AG09319 (cell line): ENCODE measurements at regions not wholly inside any gene's neighbourhood (a gene's known extent, or its start where the extent isn't known, plus 50 kb on each side); places are given as distances from the start of the nearest gene placed in this dataset.

Experiments
- DNase-seq: peaks from one replicate; pipeline ENCODE4 v3.0.0-alpha.2; 2010; ENCODE audit warnings: low read depth; ENCODE audit errors: extremely low read depth
- CTCF ChIP-seq: IDR thresholded peaks from 2 replicates; pipeline ENCODE4 v1.5.1; 2011; ENCODE audit warnings: low read depth, mild to moderate bottlenecking, inconsistent platforms, low read length, moderate library complexity

DNA sequence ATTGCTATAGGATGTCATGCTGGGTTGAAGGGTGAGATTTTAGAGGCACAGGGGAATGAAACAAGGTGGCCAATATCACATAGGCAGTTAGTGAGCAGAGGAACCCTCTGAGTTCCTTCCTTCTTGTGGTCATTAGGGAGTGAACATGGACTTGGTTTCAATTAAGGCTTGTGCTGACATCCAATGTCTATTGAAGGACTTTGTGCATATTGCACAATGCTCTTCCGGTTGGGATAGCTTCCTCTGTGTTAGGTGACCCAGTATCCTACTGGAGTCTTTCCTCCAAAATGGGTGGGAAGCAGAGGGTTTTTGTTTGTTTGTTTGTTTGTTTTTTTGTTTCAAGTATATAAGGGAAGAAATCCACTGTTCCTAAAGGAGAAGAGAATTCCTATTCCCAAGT, 98.5 kb downstream of the HDGFL1 start:
- no peak for TF ChIP-seq CTCF
- no peak for DNase-seq

GRCh38 chr6:22668307-22668706, 98.9 kb downstream of the HDGFL1 start:
- no peak for TF ChIP-seq CTCF
- no peak for DNase-seq

GRCh38 chr6:22668717-22669116, 99.4 kb downstream of the HDGFL1 start:
- no peak for TF ChIP-seq CTCF
- DNase-seq, result no peak

DNA sequence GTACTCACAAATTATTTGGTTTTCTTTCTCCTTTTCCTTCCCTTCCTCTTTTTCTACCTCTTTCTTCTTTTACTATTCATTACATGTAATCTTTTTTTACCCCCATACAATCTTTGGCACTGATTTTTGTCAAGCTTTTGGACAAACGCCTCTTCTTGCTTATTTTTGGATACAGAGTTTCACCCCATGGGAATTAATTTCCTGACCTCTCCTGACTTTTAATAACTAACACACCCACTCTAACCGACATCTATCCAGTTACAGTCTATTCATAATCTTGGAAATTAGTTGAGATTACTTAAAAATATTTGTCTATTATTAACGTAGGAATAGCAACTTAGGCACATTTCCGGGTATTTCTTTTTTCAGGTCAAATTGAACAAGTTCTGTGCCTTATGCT, 101.2 kb downstream of the HDGFL1 start:
- DNase-seq, result no peak
- TF ChIP-seq CTCF, result no peak

- no peak for TF ChIP-seq CTCF
- no peak for DNase-seq
Observed at GRCh38 chr6:22673474-22673873, 104.1 kb downstream of the HDGFL1 start.

GRCh38 chr6:22680950-22681349, 111.6 kb downstream of the HDGFL1 start:
- DNase-seq, result no peak
- TF ChIP-seq CTCF, result no peak

DNA sequence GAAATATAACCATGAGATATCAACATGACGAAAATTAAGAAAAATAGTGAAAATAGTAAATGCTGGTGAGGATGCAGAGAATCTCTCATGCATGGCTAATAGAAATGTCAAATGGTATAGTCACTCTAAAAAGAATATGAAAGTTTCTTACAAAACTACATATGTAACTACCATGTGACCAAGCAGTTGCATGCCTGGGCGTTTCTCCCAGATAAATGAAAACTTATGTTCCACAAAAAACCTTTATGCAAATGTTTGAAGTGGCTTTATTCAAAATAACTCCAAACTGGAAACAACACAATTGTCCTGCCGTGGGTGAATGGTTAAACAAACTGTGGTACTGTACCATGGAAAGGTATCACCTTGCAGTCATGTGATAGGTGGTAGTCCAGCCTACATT, 112.4 kb downstream of the HDGFL1 start:
- DNase-seq, result peak; percentile 3
- TF ChIP-seq CTCF, result no peak
